GM20000 (cell line): ENCODE measurements at regions not wholly inside any gene's neighbourhood (a gene's known extent, or its start where the extent isn't known, plus 50 kb on each side); places are given as distances from the start of the nearest gene placed in this dataset.
"Not testable (repeated sequence)": the region's sequence is repeated elsewhere in the genome, so short reads cannot be mapped to it uniquely, and the experiment has no call there.

ENCODE experiments used
- DNase-seq: peaks from one replicate; pipeline ENCODE4 v3.0.0; 2012; ENCODE audit warnings: low spot score
- TF ChIP-seq, protein P1 (sequence below): IDR thresholded peaks from 2 replicates; pipeline ENCODE4 v1.5.1; 2012; ENCODE audit warnings: mild to moderate bottlenecking, control low read depth; ENCODE audit errors: extremely low read depth, missing control alignments

DNA sequence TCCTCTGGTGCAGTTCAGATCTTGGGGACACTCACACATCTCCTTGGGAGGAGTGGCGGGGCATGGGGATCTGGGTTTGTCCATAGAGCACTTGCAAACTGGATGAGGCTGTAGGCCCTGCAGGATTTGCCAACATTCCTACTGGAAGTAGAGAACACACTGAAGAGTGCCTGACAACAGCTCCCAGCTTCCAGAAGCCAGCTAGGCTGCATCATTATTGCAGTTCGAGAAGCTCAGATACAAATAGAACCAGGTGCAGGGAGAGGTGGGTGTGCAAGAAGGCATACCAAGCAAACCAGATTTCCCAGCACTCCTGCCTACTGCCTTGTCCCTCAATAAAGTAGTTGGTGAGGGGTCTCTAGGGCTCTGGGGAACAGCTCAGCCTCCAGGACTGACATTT is 52.5 kb downstream of the RHOB start:
- TF ChIP-seq, protein P1, sequence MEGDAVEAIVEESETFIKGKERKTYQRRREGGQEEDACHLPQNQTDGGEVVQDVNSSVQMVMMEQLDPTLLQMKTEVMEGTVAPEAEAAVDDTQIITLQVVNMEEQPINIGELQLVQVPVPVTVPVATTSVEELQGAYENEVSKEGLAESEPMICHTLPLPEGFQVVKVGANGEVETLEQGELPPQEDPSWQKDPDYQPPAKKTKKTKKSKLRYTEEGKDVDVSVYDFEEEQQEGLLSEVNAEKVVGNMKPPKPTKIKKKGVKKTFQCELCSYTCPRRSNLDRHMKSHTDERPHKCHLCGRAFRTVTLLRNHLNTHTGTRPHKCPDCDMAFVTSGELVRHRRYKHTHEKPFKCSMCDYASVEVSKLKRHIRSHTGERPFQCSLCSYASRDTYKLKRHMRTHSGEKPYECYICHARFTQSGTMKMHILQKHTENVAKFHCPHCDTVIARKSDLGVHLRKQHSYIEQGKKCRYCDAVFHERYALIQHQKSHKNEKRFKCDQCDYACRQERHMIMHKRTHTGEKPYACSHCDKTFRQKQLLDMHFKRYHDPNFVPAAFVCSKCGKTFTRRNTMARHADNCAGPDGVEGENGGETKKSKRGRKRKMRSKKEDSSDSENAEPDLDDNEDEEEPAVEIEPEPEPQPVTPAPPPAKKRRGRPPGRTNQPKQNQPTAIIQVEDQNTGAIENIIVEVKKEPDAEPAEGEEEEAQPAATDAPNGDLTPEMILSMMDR, result no peak
- no peak for DNase-seq

DNA sequence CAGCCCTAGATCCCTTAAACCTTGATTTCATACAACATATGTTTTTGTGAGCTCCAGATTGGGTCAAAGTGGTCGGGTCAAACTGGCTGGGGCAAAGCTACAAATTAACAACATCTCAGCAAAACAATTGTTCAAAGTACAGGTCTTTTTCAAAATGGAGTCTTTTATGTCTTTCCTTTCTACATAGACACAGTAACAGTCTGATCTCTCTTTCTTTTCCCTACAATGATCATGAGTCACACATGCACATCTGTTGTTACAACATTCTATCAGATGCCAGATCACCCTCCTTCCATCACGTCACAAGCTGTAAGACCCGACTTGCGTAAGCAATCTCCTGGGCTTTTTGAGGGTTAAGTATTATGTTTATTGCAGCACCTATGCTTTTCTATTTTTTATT is 55.1 kb downstream of the RHOB start:
- TF ChIP-seq, protein P1, result no peak
- DNase-seq, result no peak

DNA sequence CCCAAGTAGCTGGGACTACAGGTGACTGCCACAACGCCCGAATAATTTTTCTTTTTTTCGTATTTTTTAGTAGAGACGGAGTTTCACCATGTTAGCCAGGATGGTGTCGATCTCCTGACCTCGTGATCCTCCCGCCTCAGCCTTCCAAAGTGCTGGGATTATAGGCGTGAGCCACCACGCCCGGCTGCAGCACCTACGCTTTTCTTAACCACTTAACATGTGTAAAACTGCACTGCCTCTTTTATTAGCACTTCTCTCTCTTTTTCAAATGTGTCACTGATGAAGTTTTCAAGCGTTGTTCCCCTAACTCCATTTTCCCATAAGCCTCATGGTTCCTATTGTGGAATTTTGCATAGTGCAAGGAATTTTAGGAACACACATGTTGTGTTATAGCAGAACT is 55.6 kb downstream of the RHOB start:
- DNase-seq, result not testable (repeated sequence)

DNA sequence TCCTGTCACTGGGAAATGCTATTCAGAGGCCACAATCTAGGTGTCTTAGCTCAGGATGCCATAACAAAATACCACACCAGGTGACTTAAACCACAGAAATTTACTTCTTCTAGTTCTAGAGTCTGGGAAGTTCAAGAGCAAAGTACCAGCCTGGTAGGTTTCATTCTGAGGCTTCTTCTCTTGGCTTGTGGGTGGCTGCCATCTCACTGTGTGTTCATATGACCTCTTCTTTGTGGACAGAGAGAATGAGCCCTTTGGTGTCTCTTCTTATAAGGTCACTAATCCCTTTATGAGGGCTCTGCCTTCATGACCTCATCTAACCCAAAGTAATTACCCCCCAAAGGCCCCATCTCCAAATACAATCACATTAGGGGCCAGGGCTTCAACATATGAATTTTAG is 57.3 kb downstream of the RHOB start:
- no peak for DNase-seq
- TF ChIP-seq, protein P1, result no peak

DNA sequence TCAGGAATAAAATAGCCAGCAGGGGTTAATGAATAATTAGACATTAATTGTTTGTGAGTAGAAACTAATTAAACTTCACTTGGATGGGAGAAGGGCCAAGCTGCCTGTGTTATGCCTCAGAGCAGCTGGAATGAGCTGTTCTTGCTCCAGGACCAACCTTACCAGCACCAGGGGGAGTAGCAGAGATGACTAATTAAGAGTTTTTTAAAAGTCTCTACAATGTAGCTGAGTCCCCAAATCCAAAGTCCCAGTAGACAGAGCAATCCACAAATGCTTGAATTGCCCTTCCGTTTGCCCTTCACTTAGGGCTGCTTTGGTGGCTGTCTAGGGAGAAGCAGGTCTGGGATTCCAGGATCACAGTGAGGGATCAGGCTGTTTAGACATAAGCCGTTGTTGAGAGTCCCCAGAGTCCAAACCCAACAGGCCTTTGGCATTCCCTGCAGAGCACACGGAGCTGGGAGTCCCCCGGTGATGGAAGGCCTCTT is 59.4 kb downstream of the RHOB start:
- no peak for DNase-seq

DNA sequence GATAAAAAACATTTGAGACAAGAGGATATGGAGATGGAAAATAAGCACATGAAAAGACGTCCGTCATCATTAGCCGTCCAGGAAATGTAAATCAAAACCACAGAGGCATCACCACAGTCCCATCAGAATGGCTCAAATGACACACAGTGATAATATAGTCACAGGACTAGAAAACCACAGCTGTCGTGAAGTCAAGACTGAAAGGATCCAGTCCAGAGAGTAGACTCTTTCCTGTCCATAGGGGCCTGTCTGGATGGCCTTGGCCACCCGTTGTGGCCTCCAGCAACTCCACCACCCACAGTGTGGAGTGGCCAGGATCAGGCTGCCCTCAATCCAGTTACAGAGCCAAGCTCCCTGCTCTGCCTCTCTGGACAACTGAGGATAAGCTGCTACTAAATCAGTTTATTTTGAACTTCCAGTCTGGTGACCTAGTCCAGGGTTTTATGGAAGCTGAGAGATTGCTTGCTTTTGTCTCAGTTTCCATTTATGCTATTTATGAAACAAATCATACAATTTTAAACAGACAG is 60.4 kb downstream of the RHOB start:
- peak; percentile 59 for DNase-seq
- TF ChIP-seq, protein P1, result no peak

More for the DNA sequence above, 59.4 kb downstream of the RHOB start:
- TF ChIP-seq, protein P1, result no peak

DNA sequence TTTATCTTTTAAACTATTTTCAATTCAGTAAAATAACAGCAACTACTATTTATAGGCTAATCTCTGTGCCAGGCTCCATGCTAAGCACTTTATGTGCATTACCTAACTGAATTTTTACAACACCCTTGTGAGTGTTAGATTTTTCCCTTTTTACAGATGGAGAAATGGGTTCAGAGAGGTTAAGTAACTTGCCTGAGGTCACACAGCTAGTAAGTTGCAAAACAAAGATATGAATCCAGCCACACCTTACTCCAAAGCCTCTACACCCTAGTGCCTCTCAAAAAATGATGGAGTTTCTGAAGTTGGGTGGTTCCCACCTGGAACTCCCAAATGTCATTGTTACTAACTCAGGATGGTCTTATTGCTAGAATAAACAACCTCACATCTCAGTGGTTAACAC is 60.8 kb downstream of the RHOB start:
- DNase-seq, result no peak
- TF ChIP-seq, protein P1, result no peak

DNA sequence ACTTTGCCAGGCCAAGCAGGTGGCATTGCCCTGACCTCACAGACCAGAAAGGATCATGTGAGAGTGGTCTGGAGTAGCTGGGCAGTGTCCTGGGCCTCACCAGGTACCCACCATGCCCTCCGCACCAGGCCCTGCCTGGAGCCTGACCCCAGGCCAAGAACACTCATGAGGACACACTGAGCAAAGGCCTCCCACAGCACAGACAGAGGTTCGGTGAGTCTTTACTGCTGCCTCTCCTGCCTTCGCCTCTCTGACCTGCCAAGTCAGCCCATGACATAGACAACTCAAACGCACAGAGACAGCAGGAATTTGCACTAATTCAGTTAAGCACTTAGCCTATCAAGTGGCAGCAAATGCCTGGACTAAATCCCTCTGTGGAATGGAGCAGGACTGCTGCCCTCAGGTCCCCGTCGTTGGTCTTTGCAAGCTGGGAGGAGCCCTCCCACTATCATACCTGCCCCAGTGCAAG is 62.5 kb downstream of the RHOB start:
- TF ChIP-seq, protein P1, result no peak
- DNase-seq, result no peak
